PC-9 (cell line): ENCODE measurements at regions not wholly inside any gene's neighbourhood (a gene's known extent, or its start where the extent isn't known, plus 50 kb on each side); places are given as distances from the start of the nearest gene placed in this dataset.

Experiments
- EZH2 ChIP-seq: fragments of 200-600 bp; sonication (generic); IDR thresholded peaks from 2 replicates; pipeline ENCODE4 v1.8.0; 2017; ENCODE audit warnings: antibody characterized with exemption, low read depth
- TF ChIP-seq, protein P1 (sequence below): fragments of 200-600 bp; sonication (generic); conservative IDR thresholded peaks from 2 replicates; pipeline ENCODE4 v1.6.1; 2017; ENCODE audit warnings: mixed run types, antibody characterized with exemption, mild to moderate bottlenecking, moderate library complexity

DNA sequence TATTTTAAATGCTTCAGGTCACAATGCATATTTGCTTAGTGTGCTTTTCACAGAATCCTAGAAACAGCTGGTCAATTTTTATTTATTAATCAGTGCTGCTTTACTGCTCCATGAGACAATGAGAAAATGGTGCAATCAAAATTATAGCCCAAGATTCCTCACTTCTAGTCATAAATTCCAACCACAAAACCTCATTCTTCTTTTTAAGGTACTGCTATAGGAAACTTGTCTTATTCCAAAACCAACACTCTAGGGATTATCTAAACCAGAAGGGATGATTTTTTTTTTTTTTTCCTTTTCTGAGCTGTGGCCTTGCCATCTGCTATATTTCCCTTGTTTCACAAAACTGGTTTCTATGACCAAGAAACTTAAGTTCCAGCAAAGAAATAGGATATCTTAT lies 64.0 kb upstream of the SEMA3A start:
- TF ChIP-seq EZH2: no peak
- TF ChIP-seq, protein P1, sequence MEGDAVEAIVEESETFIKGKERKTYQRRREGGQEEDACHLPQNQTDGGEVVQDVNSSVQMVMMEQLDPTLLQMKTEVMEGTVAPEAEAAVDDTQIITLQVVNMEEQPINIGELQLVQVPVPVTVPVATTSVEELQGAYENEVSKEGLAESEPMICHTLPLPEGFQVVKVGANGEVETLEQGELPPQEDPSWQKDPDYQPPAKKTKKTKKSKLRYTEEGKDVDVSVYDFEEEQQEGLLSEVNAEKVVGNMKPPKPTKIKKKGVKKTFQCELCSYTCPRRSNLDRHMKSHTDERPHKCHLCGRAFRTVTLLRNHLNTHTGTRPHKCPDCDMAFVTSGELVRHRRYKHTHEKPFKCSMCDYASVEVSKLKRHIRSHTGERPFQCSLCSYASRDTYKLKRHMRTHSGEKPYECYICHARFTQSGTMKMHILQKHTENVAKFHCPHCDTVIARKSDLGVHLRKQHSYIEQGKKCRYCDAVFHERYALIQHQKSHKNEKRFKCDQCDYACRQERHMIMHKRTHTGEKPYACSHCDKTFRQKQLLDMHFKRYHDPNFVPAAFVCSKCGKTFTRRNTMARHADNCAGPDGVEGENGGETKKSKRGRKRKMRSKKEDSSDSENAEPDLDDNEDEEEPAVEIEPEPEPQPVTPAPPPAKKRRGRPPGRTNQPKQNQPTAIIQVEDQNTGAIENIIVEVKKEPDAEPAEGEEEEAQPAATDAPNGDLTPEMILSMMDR: no peak
